Astrocyte of the cerebellum (primary cell): ENCODE measurements at regions not wholly inside any gene's neighbourhood (a gene's known extent, or its start where the extent isn't known, plus 50 kb on each side); places are given as distances from the start of the nearest gene placed in this dataset.

Experiments
- DNase-seq: peaks from one replicate; pipeline ENCODE4 v3.0.0-alpha.2; 2011; ENCODE audit warnings: low read depth
- H3K4me3 ChIP-seq: 2 replicates; pipeline ENCODE4 v1.5.1; 2011; ENCODE audit warnings: mild to moderate bottlenecking, low read depth, low read length, moderate library complexity
- CTCF ChIP-seq: IDR thresholded peaks from 2 replicates; pipeline ENCODE4 v1.5.1; 2012; ENCODE audit warnings: low read length, low read depth, moderate library complexity, mild to moderate bottlenecking; ENCODE audit errors: missing control alignments
- in situ Hi-C: cut with HindIII; loops from 2 replicates; pipeline ENCODE4 v1.10.0; 2017; ENCODE audit warnings: low sequenced_read_pairs

DNA sequence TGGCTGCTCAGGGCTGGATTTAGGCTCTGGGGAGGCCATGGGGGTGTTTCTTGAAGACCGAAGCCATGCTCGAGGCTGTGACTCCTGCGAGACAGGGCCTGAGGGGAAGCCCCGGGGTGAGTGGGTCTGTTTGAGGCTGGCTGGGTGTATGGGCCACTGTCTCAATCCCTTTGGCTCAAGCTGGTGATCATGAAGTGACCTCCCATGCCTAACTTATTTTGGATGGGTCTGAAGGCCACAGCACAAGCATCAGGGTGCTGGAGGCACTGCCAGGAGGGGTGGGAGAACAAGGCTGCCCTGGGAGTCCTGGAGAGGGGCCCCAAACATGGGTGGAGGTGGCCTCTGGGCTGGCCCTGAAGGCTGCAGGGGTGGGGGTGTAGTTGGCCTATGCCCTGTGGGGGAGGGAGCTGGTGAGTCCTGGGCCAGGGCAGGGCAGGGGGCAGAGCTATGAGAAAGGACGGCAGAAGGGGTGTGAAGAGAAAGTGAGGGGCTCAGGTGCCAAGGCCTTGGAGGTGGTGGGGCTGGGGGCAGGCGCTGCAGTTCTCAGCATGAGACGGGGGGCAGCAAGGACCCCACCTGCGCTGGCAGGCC is 100.9 kb downstream of the KIF26A start:
- TF ChIP-seq CTCF: no peak
- in situ Hi-C loops: no loop called here
- H3K4me3 ChIP-seq: no peak overlapping the region
- DNase-seq: no peak

DNA sequence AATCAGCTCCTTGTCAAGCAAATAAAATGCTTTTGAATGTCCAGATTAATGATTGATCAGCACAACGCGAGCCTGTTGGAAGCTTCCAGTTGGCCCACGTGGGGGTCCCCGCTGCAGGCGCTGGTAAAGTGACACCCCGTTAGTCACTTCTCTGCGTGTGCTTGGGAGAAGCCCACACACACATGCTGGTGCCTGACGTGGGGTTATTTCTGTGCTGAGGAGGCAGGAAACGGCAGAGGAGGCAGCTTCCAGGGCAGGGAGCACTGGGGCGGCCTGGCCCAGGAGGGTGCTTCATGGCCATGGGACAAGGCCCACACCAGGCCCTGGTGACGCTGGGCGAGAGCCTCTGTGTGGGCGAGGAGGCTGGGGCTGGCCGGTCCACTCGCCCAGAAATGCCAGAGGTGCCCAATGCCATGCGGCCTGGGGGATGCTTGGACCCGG is 101.5 kb downstream of the KIF26A start:
- in situ Hi-C loops: no loop called here
- no peak overlapping the region for H3K4me3 ChIP-seq
- no peak for DNase-seq
- TF ChIP-seq CTCF: no peak

DNA sequence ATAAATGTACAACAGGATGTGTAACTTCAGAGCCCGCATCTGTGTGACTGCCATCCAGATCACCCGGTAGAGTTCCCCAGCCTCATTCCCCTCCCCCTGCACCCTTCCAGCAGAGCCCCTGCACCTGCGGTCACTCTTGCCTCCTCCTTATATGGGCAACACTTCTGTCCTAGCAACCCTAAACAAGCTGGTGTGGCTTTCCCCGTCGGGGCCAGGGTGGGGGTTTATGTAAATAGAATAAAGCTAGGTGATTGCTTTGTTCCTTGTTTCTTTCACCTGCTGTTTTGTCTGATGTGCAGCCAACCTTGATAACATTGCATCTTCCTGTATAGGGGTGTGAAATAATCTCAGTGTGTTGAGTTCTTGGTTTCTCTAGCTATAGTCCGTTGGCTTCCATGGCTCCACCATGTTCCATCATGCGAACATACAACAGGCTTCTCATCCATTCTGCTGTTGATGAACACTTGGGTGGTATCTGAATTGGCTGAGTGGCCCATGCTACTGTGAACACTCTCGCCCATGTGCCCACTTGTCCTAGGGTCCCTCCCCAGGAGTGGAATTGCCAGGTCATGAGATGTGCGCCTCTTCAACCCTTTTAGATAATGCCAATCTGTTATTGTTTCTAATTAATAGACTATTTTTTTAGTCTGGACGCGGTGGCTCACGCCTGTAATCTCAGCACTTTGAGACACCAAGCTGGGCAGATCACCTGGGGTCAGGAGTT is 102.2 kb downstream of the KIF26A start:
- no peak for DNase-seq
- in situ Hi-C loops: no loop called here
- H3K4me3 ChIP-seq: no peak overlapping the region
- no peak for TF ChIP-seq CTCF

GRCh38 chr14:104243200-104243599 is 104.8 kb downstream of the KIF26A start:
- TF ChIP-seq CTCF: no peak
- DNase-seq: no peak
- in situ Hi-C loops: no loop called here
- no peak overlapping the region for H3K4me3 ChIP-seq

- no peak overlapping the region for H3K4me3 ChIP-seq
- in situ Hi-C loops: no loop called here
- no peak for TF ChIP-seq CTCF
- no peak for DNase-seq
Observed at GRCh38 chr14:104244221-104245011, 106.0 kb downstream of the KIF26A start.

DNA sequence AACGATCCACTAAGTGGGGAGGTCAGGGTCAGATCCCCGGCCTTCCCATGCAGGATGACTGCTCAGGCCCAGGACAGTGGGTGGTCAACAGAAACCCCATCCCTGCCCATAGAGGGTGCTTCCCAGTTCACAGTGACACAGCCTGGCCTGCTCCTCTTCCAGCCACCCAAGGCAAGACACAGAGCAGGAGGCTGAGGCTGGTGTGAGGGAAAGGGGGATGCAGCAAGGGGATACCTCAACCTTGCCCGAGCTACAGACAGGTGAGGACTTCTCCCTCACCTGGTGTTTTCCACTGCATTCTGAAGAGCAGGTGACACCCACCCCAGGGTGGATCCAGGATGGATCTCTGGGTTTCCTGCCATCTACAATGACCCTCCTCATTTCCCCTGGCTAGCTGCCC is 106.7 kb downstream of the KIF26A start:
- no peak overlapping the region for H3K4me3 ChIP-seq
- TF ChIP-seq CTCF: no peak
- DNase-seq: no peak
- in situ Hi-C loops: no loop called here
